MCF 10A (cell line): ENCODE measurements at regions not wholly inside any gene's neighbourhood (a gene's known extent, or its start where the extent isn't known, plus 50 kb on each side); places are given as distances from the start of the nearest gene placed in this dataset.
"Not testable (repeated sequence)": the region's sequence is repeated elsewhere in the genome, so short reads cannot be mapped to it uniquely, and the experiment has no call there.

Source experiments
- BruUV-seq: library from RNA; stranded (reverse); fragments of 400-500 nt; replicated peaks from 2 replicates; lab custom pipeline; 2021; lab: Mats Ljungman, UMichigan
- CTCF ChIA-PET: fragments of 300-600 bp; sonication (Branson Sonifier 250); formaldehyde crosslinking; extraction: SDS; loops from one replicate; lab custom pipeline; 2021; ENCODE audit warnings: antibody characterized with exemption, inconsistent platforms; lab: Yijun Ruan, JAX
- POLR2A ChIA-PET: fragments of 300-600, 350-650 bp; sonication (Branson Sonifier 250); formaldehyde crosslinking; extraction: SDS; loops from one replicate; lab custom pipeline; 2020; ENCODE audit warnings: antibody characterized with exemption, inconsistent platforms; lab: Yijun Ruan, JAX
- DNase-seq: peaks from one replicate; pipeline ENCODE4 v3.0.0-alpha.2; 2018; ENCODE audit not compliant: unreplicated experiment
- H3K27ac Mint-ChIP-seq: one replicate; pipeline ENCODE4 v1.8.0; 2022; ENCODE audit warnings: mild to moderate bottlenecking, low read depth, mixed read lengths; ENCODE audit not compliant: unreplicated experiment
- H3K27me3 Mint-ChIP-seq: one replicate; pipeline ENCODE4 v1.8.0; 2022; ENCODE audit warnings: mixed read lengths; ENCODE audit not compliant: insufficient read depth, unreplicated experiment
- H3K36me3 Mint-ChIP-seq: one replicate; pipeline ENCODE4 v1.8.0; 2022; ENCODE audit warnings: mild to moderate bottlenecking, moderate library complexity, mixed read lengths; ENCODE audit not compliant: insufficient read depth, unreplicated experiment
- H3K4me1 Mint-ChIP-seq: one replicate; pipeline ENCODE4 v1.8.0; 2022; ENCODE audit warnings: mixed read lengths; ENCODE audit not compliant: insufficient read depth, unreplicated experiment
- H3K4me3 Mint-ChIP-seq: one replicate; pipeline ENCODE4 v1.8.0; 2022; ENCODE audit warnings: mild to moderate bottlenecking, moderate library complexity, mixed read lengths; ENCODE audit not compliant: unreplicated experiment
- H3K9me3 Mint-ChIP-seq: one replicate; pipeline ENCODE4 v1.8.0; 2022; ENCODE audit warnings: mixed read lengths; ENCODE audit not compliant: unreplicated experiment
- intact Hi-C: fragments of 100-400 bp; cut with micrococcal nuclease; formaldehyde crosslinking; loops from 2 replicates; pipeline ENCODE4 v1.14.1; 2022

DNA sequence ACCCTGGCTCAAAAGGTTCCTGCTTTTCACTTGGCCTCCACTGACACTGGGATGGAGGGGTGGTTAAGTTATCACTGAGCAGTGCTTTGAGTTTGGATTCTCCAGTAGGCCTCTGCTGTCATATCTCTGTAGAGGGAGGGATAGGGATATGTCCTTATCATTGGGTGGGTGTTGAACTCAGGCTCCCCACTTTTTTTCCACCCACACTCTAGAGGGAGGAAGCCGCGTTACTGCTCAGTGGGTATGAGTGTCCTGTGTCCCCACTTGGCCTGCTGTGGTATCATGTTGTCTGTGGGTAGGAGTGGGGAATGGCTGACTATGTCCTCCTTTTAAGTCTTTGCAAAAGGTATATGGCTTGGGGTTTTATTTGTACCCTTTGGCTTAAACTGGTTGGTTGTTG lies 80.7 kb upstream of the TPTE start:
- H3K4me1 Mint-ChIP-seq, H3K36me3 Mint-ChIP-seq, H3K9me3 Mint-ChIP-seq, H3K27me3 Mint-ChIP-seq, H3K27ac Mint-ChIP-seq, POLR2A ChIA-PET, BruUV-seq, DNase-seq, CTCF ChIA-PET, H3K4me3 Mint-ChIP-seq, intact Hi-C loops: not testable (repeated sequence)

- H3K27ac Mint-ChIP-seq, H3K27me3 Mint-ChIP-seq, H3K36me3 Mint-ChIP-seq, BruUV-seq, DNase-seq, CTCF ChIA-PET, H3K9me3 Mint-ChIP-seq, H3K4me1 Mint-ChIP-seq, POLR2A ChIA-PET, H3K4me3 Mint-ChIP-seq, intact Hi-C loops: not testable (repeated sequence)
Measured at GRCh38 chr21:10442018-10442417, 79.4 kb upstream of the TPTE start.

- intact Hi-C loops, H3K27ac Mint-ChIP-seq, H3K9me3 Mint-ChIP-seq, DNase-seq, POLR2A ChIA-PET, H3K4me1 Mint-ChIP-seq, BruUV-seq, CTCF ChIA-PET, H3K27me3 Mint-ChIP-seq, H3K36me3 Mint-ChIP-seq, H3K4me3 Mint-ChIP-seq: not testable (repeated sequence)
Measured at GRCh38 chr21:10445685-10446084, 75.7 kb upstream of the TPTE start.

GRCh38 chr21:10449451-10449850 lies 71.9 kb upstream of the TPTE start:
- H3K9me3 Mint-ChIP-seq, H3K36me3 Mint-ChIP-seq, H3K27me3 Mint-ChIP-seq, intact Hi-C loops, DNase-seq, H3K4me3 Mint-ChIP-seq, H3K27ac Mint-ChIP-seq, POLR2A ChIA-PET, CTCF ChIA-PET, H3K4me1 Mint-ChIP-seq, BruUV-seq: not testable (repeated sequence)

- H3K36me3 Mint-ChIP-seq, H3K27me3 Mint-ChIP-seq, H3K4me1 Mint-ChIP-seq, H3K27ac Mint-ChIP-seq, CTCF ChIA-PET, DNase-seq, intact Hi-C loops, POLR2A ChIA-PET, H3K4me3 Mint-ChIP-seq, BruUV-seq, H3K9me3 Mint-ChIP-seq: not testable (repeated sequence)
Measured at GRCh38 chr21:10451274-10451673, 70.1 kb upstream of the TPTE start.

DNA sequence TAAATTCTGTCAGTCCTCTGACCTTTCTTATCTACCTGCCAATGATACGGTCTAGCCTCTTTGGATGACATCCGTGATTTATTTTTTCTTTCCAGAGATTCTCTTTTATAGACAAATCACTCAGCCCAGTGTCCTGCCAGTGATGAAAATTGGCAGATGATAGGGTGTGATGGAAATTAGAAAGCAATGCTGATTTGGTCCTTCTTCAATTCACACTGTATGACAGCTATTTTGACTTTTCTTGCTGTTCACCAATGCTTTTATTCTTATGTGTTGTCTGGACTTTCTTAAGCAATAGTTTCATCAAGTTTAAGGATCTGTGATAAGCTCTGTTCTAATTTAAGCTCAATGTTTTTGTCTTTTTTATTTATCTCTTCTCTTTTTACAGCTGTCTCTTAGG lies 63.6 kb upstream of the TPTE start:
- H3K27ac Mint-ChIP-seq, H3K36me3 Mint-ChIP-seq, POLR2A ChIA-PET, H3K4me1 Mint-ChIP-seq, H3K4me3 Mint-ChIP-seq, H3K9me3 Mint-ChIP-seq, DNase-seq, intact Hi-C loops, H3K27me3 Mint-ChIP-seq, CTCF ChIA-PET, BruUV-seq: not testable (repeated sequence)

- CTCF ChIA-PET, H3K36me3 Mint-ChIP-seq, BruUV-seq, intact Hi-C loops, H3K27ac Mint-ChIP-seq, H3K4me1 Mint-ChIP-seq, POLR2A ChIA-PET, H3K9me3 Mint-ChIP-seq, H3K27me3 Mint-ChIP-seq, H3K4me3 Mint-ChIP-seq, DNase-seq: not testable (repeated sequence)
Measured at GRCh38 chr21:10460957-10461356, 60.4 kb upstream of the TPTE start.

DNA sequence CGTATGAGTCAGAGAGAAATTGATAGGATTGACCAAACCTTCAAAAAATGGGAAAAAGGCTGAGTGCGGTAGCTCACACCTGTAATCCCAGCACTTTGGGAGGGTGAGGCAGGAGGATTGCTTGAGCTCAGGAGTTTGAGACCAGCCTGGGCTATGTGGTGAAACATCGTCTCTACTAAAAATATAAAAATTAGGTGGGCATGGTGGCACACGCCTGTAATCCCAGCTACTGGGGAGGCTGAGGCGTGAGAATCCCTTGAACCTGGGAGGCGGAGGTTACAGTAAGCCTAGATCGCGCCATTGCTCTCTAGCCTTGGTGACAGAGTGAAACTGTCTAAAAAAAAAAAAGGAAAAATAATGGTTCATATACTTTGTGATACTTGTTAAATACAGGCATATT lies 59.9 kb upstream of the TPTE start:
- H3K4me1 Mint-ChIP-seq, intact Hi-C loops, CTCF ChIA-PET, H3K27me3 Mint-ChIP-seq, H3K9me3 Mint-ChIP-seq, H3K36me3 Mint-ChIP-seq, H3K27ac Mint-ChIP-seq, POLR2A ChIA-PET, H3K4me3 Mint-ChIP-seq, DNase-seq, BruUV-seq: not testable (repeated sequence)
